Mesodermal cell (in vitro differentiated cells): ENCODE measurements at regions not wholly inside any gene's neighbourhood (a gene's known extent, or its start where the extent isn't known, plus 50 kb on each side); places are given as distances from the start of the nearest gene placed in this dataset.
A peak's percentile ranks its signal among the peaks of the same experiment; 100 is the strongest.

Experiments used
- H3K27ac ChIP-seq: 2 replicates; pipeline ENCODE4 v1.7.0; 2013; ENCODE audit warnings: mild to moderate bottlenecking, low read depth, low read length, moderate library complexity; ENCODE audit not compliant: severe bottlenecking
- H3K36me3 ChIP-seq: 2 replicates; pipeline ENCODE4 v1.7.1; 2013; ENCODE audit warnings: mild to moderate bottlenecking, low read length, moderate library complexity; ENCODE audit not compliant: control insufficient read depth, insufficient read depth
- H3K4me1 ChIP-seq: one replicate; pipeline ENCODE4 v1.7.1; 2013; ENCODE audit warnings: mild to moderate bottlenecking, low read length; ENCODE audit not compliant: insufficient read depth, control insufficient read depth, poor library complexity, severe bottlenecking
- H3K4me3 ChIP-seq: 2 replicates; pipeline ENCODE4 v1.7.0; 2013; ENCODE audit warnings: low read length, control low read depth, mild to moderate bottlenecking; ENCODE audit not compliant: insufficient read depth, poor library complexity, severe bottlenecking; ENCODE audit errors: extremely low read depth
- H3K9me3 ChIP-seq: 2 replicates; pipeline ENCODE4 v1.7.1; 2013; ENCODE audit warnings: mild to moderate bottlenecking, low read length, moderate library complexity; ENCODE audit not compliant: control insufficient read depth
- WGBS, 2 experiments: methylation state at CpG; one replicate each; pipeline ENCODE4 v1.1.5; 2013; ENCODE audit warnings: missing lambda C conversion rate in 2 of 2; ENCODE audit not compliant: insufficient coverage in 2 of 2; 5-methylcytosine and 5-hydroxymethylcytosine counted together

DNA sequence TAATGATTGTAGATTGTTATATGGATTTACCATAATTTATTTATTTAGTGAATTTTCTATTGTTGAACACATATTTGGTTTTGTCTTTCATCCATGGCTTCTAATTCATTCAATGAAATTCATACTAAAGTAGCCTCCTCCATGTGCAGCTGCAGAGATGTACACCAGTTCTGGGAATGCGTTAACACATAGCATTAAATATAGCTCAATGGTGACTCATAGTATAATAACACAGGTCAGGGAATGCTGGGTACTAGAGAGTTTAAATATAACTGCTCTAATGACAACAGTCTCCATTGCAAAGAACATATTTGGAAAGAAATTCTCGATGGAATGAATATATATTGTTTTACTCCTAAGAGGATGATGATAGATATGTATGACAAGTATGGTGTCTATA lies 1190.2 kb upstream of the NRXN1 start:
- Histone ChIP-seq H3K4me1 (no peaks in the 10 kb centered on the region), H3K9me3 (no peaks in the 10 kb centered on the region), H3K4me3 (no peak overlapping the region), H3K36me3 (no peaks in the 10 kb centered on the region), H3K27ac (no peak overlapping the region)
- WGBS, 2 experiments = no CpG with 5 or more reads among the region's 2 CpGs

- WGBS, 2 experiments = 100% methylated on average over 1 of the region's 2 CpGs
- no peaks in the 10 kb centered on the region for H3K9me3 ChIP-seq
- H3K27ac ChIP-seq = no peak overlapping the region
- H3K36me3 ChIP-seq = no peaks in the 10 kb centered on the region
- no peak overlapping the region for H3K4me3 ChIP-seq
- no peaks in the 10 kb centered on the region for H3K4me1 ChIP-seq
Measured at GRCh38 chr2:52220393-52220792, 1188.5 kb upstream of the NRXN1 start.

GRCh38 chr2:52210611-52211010 lies 1178.7 kb upstream of the NRXN1 start:
- WGBS, 2 experiments = 100% methylated on average over 1 of the region's 2 CpGs; no CpG with 5 or more reads in 1 of the 2 experiments
- Histone ChIP-seq H3K4me1 (no peaks in the 10 kb centered on the region), H3K27ac (no peak overlapping the region), H3K9me3 (no peaks in the 10 kb centered on the region), H3K36me3 (no peaks in the 10 kb centered on the region), H3K4me3 (no peak overlapping the region)

GRCh38 chr2:52210161-52210560 lies 1178.2 kb upstream of the NRXN1 start:
- WGBS, 2 experiments = 80% methylated on average over 1 of the region's 1 CpG; no CpG with 5 or more reads in 1 of the 2 experiments
- Histone ChIP-seq H3K4me1 (no peaks in the 10 kb centered on the region), H3K9me3 (no peaks in the 10 kb centered on the region), H3K4me3 (no peak overlapping the region), H3K27ac (no peak overlapping the region), H3K36me3 (no peaks in the 10 kb centered on the region)

- WGBS, 2 experiments = no CpG with 5 or more reads among the region's 2 CpGs
- no peak overlapping the region for H3K4me3 ChIP-seq
- H3K9me3 ChIP-seq = no peaks in the 10 kb centered on the region
- peaks cover 14% of the 10 kb centered on the region for H3K4me1 ChIP-seq
- H3K27ac ChIP-seq = no peak overlapping the region
- no peaks in the 10 kb centered on the region for H3K36me3 ChIP-seq
Measured at GRCh38 chr2:52194342-52194741, 1162.4 kb upstream of the NRXN1 start.

GRCh38 chr2:52193804-52194203 lies 1161.9 kb upstream of the NRXN1 start:
- no CpG with 5 or more reads among the region's 2 CpGs for WGBS, 2 experiments
- H3K4me1 ChIP-seq = peaks cover 14% of the 10 kb centered on the region
- H3K27ac ChIP-seq = no peak overlapping the region
- no peaks in the 10 kb centered on the region for H3K9me3 ChIP-seq
- H3K4me3 ChIP-seq = no peak overlapping the region
- H3K36me3 ChIP-seq = no peaks in the 10 kb centered on the region

GRCh38 chr2:52192656-52193055 lies 1160.7 kb upstream of the NRXN1 start:
- no peaks in the 10 kb centered on the region for H3K36me3 ChIP-seq
- H3K4me3 ChIP-seq = no peak overlapping the region
- 57% methylated on average over 3 to 4 of the region's 4 CpGs for WGBS, 2 experiments
- H3K27ac ChIP-seq = peak overlapping the region; percentile 81
- H3K4me1 ChIP-seq = peaks cover 14% of the 10 kb centered on the region
- no peaks in the 10 kb centered on the region for H3K9me3 ChIP-seq

DNA sequence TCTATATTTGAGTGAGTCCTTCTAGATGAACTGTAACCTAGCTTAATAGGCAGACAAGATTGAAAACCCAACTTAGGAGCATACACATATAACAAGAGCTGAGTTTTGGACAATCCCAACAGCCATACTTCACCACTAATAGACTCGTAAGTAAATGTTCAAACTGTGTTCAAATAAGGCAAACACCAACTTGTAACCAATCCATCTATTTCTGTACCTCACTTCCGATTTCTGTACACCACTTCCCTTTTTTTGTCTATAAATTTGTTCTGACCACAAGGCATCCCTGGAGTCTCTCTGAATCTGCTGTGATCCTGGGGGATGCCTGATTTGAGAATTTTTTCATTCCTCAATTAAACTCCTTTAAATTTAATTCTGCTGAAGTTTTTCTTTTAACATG lies 1149.1 kb upstream of the NRXN1 start:
- Histone ChIP-seq H3K36me3 (no peaks in the 10 kb centered on the region), H3K9me3 (peaks cover 3% of the 10 kb centered on the region), H3K4me3 (no peak overlapping the region), H3K4me1 (no peaks in the 10 kb centered on the region), H3K27ac (no peak overlapping the region)
- WGBS, 2 experiments = 65 to 90% methylated on average over 2 of the region's 2 CpGs

GRCh38 chr2:52178845-52179244 lies 1146.9 kb upstream of the NRXN1 start:
- Histone ChIP-seq H3K36me3 (no peaks in the 10 kb centered on the region), H3K4me3 (no peak overlapping the region), H3K9me3 (peaks cover 3% of the 10 kb centered on the region), H3K4me1 (no peaks in the 10 kb centered on the region), H3K27ac (no peak overlapping the region)
- no CpG with 5 or more reads among the region's 1 CpG for WGBS, 2 experiments

DNA sequence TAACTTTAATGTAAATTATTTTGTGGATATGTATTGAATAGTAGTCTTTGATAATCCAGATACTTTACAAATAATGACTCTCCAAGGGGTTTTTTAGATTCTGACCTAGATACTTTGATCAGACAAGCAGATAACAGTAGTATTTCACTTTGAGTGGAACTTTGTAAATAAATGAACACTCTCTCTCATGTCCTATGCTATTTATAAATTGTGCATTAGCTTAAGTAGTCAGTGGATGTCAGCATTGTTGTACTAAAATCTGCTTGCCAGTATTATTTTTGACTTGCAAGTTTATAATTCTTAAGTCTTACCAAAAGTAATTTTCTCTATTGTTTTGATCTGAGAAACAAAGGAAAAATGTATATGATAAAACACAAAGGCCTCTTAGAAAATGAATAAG lies 1113.1 kb upstream of the NRXN1 start:
- no peak overlapping the region for H3K27ac ChIP-seq
- H3K4me1 ChIP-seq = no peaks in the 10 kb centered on the region
- no peaks in the 10 kb centered on the region for H3K36me3 ChIP-seq
- H3K4me3 ChIP-seq = no peak overlapping the region
- H3K9me3 ChIP-seq = no peaks in the 10 kb centered on the region

DNA sequence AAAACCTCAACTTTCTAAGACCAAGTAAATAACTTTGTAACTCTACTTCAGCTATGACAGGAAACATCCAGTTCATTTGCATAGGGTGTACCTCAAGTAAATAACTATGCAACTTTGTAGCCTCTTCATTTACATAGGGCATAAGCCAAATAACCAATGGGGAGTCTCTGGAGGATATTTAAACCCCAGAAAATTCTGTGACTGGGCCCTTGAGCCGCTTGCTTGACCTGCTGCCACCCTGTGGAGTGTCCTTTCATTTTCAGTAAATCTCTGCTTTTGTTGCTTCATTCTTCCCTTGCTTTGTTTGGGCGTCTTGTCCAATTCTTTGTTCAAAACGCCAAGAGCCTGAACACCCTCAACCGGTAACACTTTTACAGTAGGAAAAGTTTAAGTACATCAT lies 1112.7 kb upstream of the NRXN1 start:
- H3K36me3 ChIP-seq = no peaks in the 10 kb centered on the region
- H3K4me1 ChIP-seq = no peaks in the 10 kb centered on the region
- H3K27ac ChIP-seq = no peak overlapping the region
- H3K4me3 ChIP-seq = no peak overlapping the region
- WGBS, 2 experiments = 63 to 67% methylated on average over 1 of the region's 4 CpGs
- H3K9me3 ChIP-seq = no peaks in the 10 kb centered on the region

- whole genome bisulfite sequencing, 2 experiments = 100% methylated on average over 1 of the region's 1 CpG; no CpG with 5 or more reads in 1 of the 2 experiments
- no peaks in the 10 kb centered on the region for H3K9me3 ChIP-seq
- no peak overlapping the region for H3K4me3 ChIP-seq
- no peak overlapping the region for H3K27ac ChIP-seq
- H3K4me1 ChIP-seq = no peaks in the 10 kb centered on the region
- no peaks in the 10 kb centered on the region for H3K36me3 ChIP-seq
Measured at GRCh38 chr2:52141076-52141475, 1109.1 kb upstream of the NRXN1 start.
